Adrenal gland (tissue), 5 donors: ENCODE measurements at regions not wholly inside any gene's neighbourhood (a gene's known extent, or its start where the extent isn't known, plus 50 kb on each side); places are given as distances from the start of the nearest gene placed in this dataset.

Experiments
- POLR2A ChIP-seq, 2 donors: fragments of 450-650 bp; IDR thresholded peaks; one replicate each; pipeline ENCODE4 v1.6.1; 2017; ENCODE audit warnings: antibody characterized with exemption in 2 of 2, mild to moderate bottlenecking in 2 of 2, moderate library complexity in 1 of 2
- TF ChIP-seq, protein P1 (sequence below), 6 experiments: fragments of 450-650 bp in 4 of 6; fragments of 200-600 bp in 2 of 6; sonication (generic) in 1 of 6; IDR thresholded peaks; 1 replicate in 5 of 6; 2 replicates in 1 of 6; pipeline versions ENCODE4 v1.5.1 to v1.8.0; 2016 to 2021; ENCODE audit warnings: antibody characterized with exemption in 6 of 6, mild to moderate bottlenecking in 2 of 6, moderate library complexity in 1 of 6
- donor health status: DM: no; HTN: no; CAD: no.

DNA sequence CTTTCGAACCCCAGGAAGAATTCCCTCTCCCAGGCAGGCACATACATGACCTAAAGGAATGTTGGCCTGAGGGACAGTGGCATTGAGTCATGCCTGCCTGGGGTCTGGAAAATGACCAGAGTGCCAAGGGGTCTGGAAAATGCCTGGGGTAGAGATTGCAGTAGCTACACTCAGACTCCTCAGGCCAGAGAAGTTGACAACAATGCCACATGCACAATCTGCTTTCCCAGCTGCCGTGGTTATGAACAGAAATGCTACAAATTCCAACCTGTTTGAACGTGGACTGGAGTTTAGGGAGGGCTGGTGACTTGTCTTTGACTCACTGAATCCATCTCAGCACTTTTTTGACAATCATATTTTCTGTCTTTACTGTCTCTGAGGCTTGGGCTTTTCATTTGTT lies 250.0 kb downstream of the ABCC12 start:
- TF ChIP-seq, protein P1, sequence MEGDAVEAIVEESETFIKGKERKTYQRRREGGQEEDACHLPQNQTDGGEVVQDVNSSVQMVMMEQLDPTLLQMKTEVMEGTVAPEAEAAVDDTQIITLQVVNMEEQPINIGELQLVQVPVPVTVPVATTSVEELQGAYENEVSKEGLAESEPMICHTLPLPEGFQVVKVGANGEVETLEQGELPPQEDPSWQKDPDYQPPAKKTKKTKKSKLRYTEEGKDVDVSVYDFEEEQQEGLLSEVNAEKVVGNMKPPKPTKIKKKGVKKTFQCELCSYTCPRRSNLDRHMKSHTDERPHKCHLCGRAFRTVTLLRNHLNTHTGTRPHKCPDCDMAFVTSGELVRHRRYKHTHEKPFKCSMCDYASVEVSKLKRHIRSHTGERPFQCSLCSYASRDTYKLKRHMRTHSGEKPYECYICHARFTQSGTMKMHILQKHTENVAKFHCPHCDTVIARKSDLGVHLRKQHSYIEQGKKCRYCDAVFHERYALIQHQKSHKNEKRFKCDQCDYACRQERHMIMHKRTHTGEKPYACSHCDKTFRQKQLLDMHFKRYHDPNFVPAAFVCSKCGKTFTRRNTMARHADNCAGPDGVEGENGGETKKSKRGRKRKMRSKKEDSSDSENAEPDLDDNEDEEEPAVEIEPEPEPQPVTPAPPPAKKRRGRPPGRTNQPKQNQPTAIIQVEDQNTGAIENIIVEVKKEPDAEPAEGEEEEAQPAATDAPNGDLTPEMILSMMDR (IDR thresholded peaks at IDR 0.05) = no peak
- TF ChIP-seq POLR2A (IDR thresholded peaks at IDR 0.05) = no peak
